ENCODE measurements at regions not wholly inside any gene's neighbourhood (a gene's known extent, or its start where the extent isn't known, plus 50 kb on each side); places are given as distances from the start of the nearest gene placed in this dataset.

DNA sequence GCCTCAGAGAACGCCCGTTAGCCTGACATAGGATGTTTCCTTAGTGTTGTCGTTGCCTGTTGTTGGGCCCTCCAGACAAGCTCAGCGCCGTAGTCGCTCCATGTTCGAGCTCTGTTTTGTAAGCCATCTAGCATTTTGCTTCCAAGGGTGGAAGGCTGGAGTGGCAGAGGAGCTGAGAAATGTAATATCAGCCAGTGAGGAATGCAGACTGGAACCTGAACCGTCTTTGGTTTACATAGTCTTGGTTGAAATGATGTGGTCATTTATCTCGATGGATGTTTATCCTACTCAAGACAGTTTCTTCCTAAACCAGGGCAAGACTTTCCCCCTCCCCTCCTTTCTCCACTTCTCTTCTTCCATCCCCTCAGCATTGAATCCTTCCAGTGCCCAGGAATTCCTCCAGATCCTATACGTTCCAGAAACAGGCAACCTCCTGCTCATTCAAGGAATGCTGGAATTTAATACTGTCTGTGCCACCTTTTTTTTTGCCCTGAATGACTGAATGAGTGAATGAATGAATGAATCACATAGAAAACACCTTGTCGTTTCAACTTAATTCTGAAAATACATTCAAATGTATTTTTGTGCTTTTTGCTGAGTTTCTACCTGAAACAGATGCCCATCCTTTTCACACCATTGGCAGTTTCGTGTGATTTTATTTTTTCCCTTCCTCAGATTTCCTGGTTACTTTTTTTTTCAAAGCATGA is 109.5 kb upstream of the MBNL2 start:
- CTCF ChIA-PET = interaction anchor here (3.6 to 10.9 kb wide), 3 partner anchors 12 to 252 kb away, joined by 26 to 222 read pairs (median 194); no protein-coding TSS in a partner anchor
- no peaks in the 10 kb centered on the region for H3K9me3 ChIP-seq
- peak overlapping the region; percentile 15; the same call in 1 of the 2 replicates for H3K9ac ChIP-seq
- peak overlapping the region; percentile 28; the same call in 1 of the 2 replicates for H3K4me2 ChIP-seq
- no peaks in the 10 kb centered on the region for H3K9me2 ChIP-seq
- H3K4me3 ChIP-seq (ENCODE audit: low read depth in 2 of 2, low read length in 1 of 2) = no peak overlapping the region
- peak overlapping the region in 1 of 2 experiments; percentile 6; a peak in 1 of 4 replicates for H3K27ac ChIP-seq (ENCODE audit: low read depth in 2 of 2, low read length in 1 of 2)
- POLR2A ChIA-PET = no interaction called here
- H2AFZ ChIP-seq (ENCODE audit: low read depth) = no peak overlapping the region
- no peak for DNase-seq
- H3K4me1 ChIP-seq (ENCODE audit: control insufficient read depth in 1 of 2, insufficient read depth in 2 of 2, low read depth in 1 of 2, low read length in 1 of 2) = peaks cover 24 to 58% of the 10 kb centered on the region in 2 experiments
- no peaks in the 10 kb centered on the region; the same call in 1 of the 2 replicates for H3K79me2 ChIP-seq (ENCODE audit: insufficient read depth)
- H3K36me3 ChIP-seq (replicated peaks in 1 of 2; ENCODE audit: control insufficient read depth in 1 of 2, insufficient read depth in 2 of 2, low read length in 1 of 2) = no peaks in the 10 kb centered on the region
- TF ChIP-seq CHD2 (IDR thresholded peaks at IDR 0.05; ENCODE audit: low read length, partially characterized antibody) = no peak
- TF ChIP-seq, protein P1, sequence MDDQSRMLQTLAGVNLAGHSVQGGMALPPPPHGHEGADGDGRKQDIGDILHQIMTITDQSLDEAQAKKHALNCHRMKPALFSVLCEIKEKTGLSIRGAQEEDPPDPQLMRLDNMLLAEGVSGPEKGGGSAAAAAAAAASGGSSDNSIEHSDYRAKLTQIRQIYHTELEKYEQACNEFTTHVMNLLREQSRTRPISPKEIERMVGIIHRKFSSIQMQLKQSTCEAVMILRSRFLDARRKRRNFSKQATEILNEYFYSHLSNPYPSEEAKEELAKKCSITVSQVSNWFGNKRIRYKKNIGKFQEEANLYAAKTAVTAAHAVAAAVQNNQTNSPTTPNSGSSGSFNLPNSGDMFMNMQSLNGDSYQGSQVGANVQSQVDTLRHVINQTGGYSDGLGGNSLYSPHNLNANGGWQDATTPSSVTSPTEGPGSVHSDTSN (IDR thresholded peaks at IDR 0.05) = 0 out of 2 replicates have a peak, but pooled peaks have one; percentile 25
- TF ChIP-seq NFIC (IDR thresholded peaks at IDR 0.05; ENCODE audit: borderline replicate concordance) = no peak
- no peaks in the 10 kb centered on the region for H4K20me1 ChIP-seq (ENCODE audit: insufficient read depth)
- no peaks in the 10 kb centered on the region for H3K27me3 ChIP-seq (ENCODE audit: insufficient read depth)
- H3F3A ChIP-seq (replicated peaks; ENCODE audit: insufficient read depth) = peaks cover 48% of the 10 kb centered on the region
- 77% methylated on average over 12 of the region's 12 CpGs for WGBS (ENCODE audit: low lambda C conversion rate)

DNA sequence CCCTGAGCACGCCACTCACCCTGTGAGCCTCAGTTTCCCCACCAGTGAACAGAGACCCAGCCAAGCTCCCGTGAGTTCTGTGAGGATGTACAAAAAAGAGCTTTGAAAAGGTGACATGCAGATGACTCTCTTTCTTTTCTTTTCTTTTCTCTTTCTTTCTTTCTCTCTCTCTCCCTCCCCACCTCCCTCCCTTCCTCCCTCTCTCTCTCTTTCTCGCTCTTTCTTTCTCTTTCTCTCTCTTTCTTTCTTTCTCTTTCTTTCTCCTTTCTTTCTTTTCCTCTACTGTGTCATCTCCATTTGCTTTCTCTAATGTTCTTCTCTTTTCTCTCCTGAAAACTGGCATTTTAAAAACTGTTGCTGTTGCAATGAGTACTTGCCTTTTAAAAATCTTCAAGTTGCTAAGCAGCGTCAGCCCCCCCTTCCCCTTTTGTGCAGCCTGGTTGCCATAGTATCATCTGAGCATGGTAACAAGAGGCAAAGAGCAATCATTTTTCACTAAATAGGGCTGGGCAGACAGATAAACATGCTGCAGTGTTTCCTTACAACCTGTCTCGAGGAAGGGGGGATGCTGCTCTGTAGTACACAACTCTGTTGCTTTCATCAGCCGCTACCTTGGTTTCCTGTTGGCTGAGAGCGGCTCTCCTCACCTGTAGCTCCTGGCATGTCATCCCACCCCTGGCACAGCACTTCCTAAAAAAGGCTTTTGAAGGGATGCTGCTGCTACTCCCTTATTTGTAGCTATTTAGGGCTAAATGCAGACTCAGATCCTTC is 108.7 kb upstream of the MBNL2 start:
- Histone ChIP-seq H4K20me1 (ENCODE audit: insufficient read depth) (no peaks in the 10 kb centered on the region), H3K4me3 (ENCODE audit: low read depth in 2 of 2, low read length in 1 of 2) (no peak overlapping the region), H3K4me2 (peak overlapping the region; percentile 28; the same call in 1 of the 2 replicates), H3K79me2 (ENCODE audit: insufficient read depth) (no peaks in the 10 kb centered on the region; the same call in 1 of the 2 replicates), H3F3A (replicated peaks; ENCODE audit: insufficient read depth) (peaks cover 44% of the 10 kb centered on the region), H3K9me3 (no peaks in the 10 kb centered on the region), H2AFZ (ENCODE audit: low read depth) (no peak overlapping the region), H3K9me2 (no peaks in the 10 kb centered on the region), H3K36me3 (replicated peaks in 1 of 2; ENCODE audit: control insufficient read depth in 1 of 2, insufficient read depth in 2 of 2, low read length in 1 of 2) (no peaks in the 10 kb centered on the region), H3K4me1 (ENCODE audit: control insufficient read depth in 1 of 2, insufficient read depth in 2 of 2, low read depth in 1 of 2, low read length in 1 of 2) (peaks cover 20 to 60% of the 10 kb centered on the region in 2 experiments), H3K27ac (ENCODE audit: low read depth in 2 of 2, low read length in 1 of 2) (no peak overlapping the region), H3K9ac (peak overlapping the region; percentile 15; the same call in 1 of the 2 replicates), H3K27me3 (ENCODE audit: insufficient read depth) (no peaks in the 10 kb centered on the region)
- WGBS (ENCODE audit: low lambda C conversion rate) = 85% methylated on average over 7 of the region's 7 CpGs
- POLR2A ChIA-PET = no interaction called here
- DNase-seq = no peak
- TF ChIP-seq YY1 (IDR thresholded peaks at IDR 0.05; ENCODE audit: low read depth) = no peak
- TF ChIP-seq, protein P1 (IDR thresholded peaks at IDR 0.05) = 0 out of 2 replicates have a peak, but pooled peaks have one; percentile 18
- CTCF ChIA-PET = interaction anchor here (1.6 to 10.9 kb wide), 4 partner anchors 11 to 251 kb away, joined by 3 to 222 read pairs (median 99); no protein-coding TSS in a partner anchor
